ENCODE measurements at regions not wholly inside any gene's neighbourhood (a gene's known extent, or its start where the extent isn't known, plus 50 kb on each side); places are given as distances from the start of the nearest gene placed in this dataset.
"Not testable (repeated sequence)": the region's sequence is repeated elsewhere in the genome, so short reads cannot be mapped to it uniquely, and the experiment has no call there.

DNA sequence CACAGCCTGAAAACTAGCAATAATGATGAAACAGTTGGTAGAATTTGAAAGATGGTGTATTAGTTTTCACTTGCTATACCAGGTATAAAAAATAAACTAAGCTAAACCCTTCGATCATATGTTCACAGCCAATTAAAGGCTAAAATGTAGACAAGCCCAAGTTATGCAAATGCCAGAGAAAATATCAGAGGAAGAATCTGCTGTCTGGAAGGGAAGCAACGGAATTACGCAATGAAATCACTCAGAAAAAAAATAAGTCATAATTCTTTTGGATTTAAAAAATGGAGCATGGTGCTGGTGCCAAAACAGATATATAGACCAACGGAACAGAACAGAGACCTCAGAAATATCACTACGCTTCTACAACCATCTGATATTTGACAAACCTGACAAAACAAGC lies 108.3 kb downstream of the ARL4C start:
- intact Hi-C loops (cut with DNase I): no loop called here
- DNase-seq (ENCODE audit: low spot score): no peak
- H3K9me3 ChIP-seq: no peaks in the 10 kb centered on the region
- no peaks in the 10 kb centered on the region for H3K27me3 ChIP-seq (replicated peaks; ENCODE audit: insufficient read depth)
- H3K36me3 ChIP-seq: no peaks in the 10 kb centered on the region
- H3K4me1 ChIP-seq (replicated peaks): no peaks in the 10 kb centered on the region
- no peak overlapping the region for H3K27ac ChIP-seq
- TF ChIP-seq POLR2A (IDR thresholded peaks at IDR 0.05): no peak
- TF ChIP-seq, protein P1, sequence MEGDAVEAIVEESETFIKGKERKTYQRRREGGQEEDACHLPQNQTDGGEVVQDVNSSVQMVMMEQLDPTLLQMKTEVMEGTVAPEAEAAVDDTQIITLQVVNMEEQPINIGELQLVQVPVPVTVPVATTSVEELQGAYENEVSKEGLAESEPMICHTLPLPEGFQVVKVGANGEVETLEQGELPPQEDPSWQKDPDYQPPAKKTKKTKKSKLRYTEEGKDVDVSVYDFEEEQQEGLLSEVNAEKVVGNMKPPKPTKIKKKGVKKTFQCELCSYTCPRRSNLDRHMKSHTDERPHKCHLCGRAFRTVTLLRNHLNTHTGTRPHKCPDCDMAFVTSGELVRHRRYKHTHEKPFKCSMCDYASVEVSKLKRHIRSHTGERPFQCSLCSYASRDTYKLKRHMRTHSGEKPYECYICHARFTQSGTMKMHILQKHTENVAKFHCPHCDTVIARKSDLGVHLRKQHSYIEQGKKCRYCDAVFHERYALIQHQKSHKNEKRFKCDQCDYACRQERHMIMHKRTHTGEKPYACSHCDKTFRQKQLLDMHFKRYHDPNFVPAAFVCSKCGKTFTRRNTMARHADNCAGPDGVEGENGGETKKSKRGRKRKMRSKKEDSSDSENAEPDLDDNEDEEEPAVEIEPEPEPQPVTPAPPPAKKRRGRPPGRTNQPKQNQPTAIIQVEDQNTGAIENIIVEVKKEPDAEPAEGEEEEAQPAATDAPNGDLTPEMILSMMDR (IDR thresholded peaks at IDR 0.05): no peak
- TF ChIP-seq POLR2AphosphoS5 (IDR thresholded peaks at IDR 0.05): no peak
- H3K4me3 ChIP-seq: no peak overlapping the region
- 62% methylated on average over 5 of the region's 5 CpGs for WGBS

DNA sequence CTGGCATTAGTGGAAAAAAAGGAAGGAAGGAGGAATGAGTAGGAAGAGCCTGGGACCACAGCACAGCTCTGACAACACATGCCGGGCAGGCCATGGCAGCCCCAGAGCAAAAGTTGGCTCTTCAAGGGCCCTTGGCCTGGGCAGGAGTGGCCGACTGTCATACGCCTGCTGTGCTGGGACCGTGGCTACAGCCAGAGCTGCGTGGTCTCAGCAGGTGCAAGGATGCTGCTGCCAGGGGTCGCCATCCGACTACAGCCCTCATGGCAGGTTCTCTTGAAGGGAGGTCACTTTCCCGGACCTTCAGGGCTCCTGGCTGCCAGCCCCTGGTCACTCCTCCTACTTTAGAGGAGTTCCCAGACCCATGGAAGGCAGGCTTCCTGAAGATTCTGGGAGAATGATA lies 109.9 kb downstream of the ARL4C start:
- intact Hi-C loops (cut with DNase I): no loop called here
- TF ChIP-seq, protein P1 (IDR thresholded peaks at IDR 0.05): no peak
- TF ChIP-seq POLR2A (IDR thresholded peaks at IDR 0.05) (no peak), POLR2AphosphoS5 (IDR thresholded peaks at IDR 0.05) (no peak)
- Histone ChIP-seq H3K27me3 (replicated peaks; ENCODE audit: insufficient read depth) (no peaks in the 10 kb centered on the region), H3K27ac (no peak overlapping the region), H3K4me3 (no peak overlapping the region), H3K4me1 (replicated peaks) (no peaks in the 10 kb centered on the region), H3K36me3 (no peaks in the 10 kb centered on the region), H3K9me3 (no peaks in the 10 kb centered on the region)
- DNase-seq (ENCODE audit: low spot score): no peak
- 95% methylated on average over 8 of the region's 8 CpGs for WGBS

DNA sequence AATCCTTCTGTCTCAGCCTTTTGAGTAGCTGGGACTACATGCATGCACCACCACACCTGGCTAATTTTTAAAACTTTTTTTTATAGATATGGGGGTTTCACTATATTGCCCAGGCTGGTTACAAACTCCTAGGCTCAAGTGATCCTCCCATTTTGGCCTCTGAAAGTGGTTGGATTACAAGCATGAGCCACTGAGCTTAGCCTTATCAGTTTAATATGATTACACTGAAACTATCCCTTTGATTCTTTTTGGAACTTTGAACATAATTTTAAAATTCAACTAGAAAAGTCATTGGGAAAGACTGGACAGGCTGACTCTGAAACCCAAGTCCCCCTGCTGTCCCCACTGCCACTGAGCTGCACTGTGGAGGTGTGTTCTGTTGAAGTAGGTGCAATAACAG lies 114.8 kb downstream of the ARL4C start:
- Histone ChIP-seq H3K36me3 (no peaks in the 10 kb centered on the region), H3K27ac (no peak overlapping the region), H3K4me1 (replicated peaks) (no peaks in the 10 kb centered on the region), H3K9me3 (no peaks in the 10 kb centered on the region), H3K27me3 (replicated peaks; ENCODE audit: insufficient read depth) (no peaks in the 10 kb centered on the region), H3K4me3 (no peak overlapping the region)
- no peak for DNase-seq (ENCODE audit: low spot score)
- TF ChIP-seq POLR2AphosphoS5 (IDR thresholded peaks at IDR 0.05): no peak
- TF ChIP-seq POLR2A (IDR thresholded peaks at IDR 0.05): no peak
- TF ChIP-seq, protein P1 (IDR thresholded peaks at IDR 0.05): no peak
- intact Hi-C loops (cut with DNase I): no loop called here

DNA sequence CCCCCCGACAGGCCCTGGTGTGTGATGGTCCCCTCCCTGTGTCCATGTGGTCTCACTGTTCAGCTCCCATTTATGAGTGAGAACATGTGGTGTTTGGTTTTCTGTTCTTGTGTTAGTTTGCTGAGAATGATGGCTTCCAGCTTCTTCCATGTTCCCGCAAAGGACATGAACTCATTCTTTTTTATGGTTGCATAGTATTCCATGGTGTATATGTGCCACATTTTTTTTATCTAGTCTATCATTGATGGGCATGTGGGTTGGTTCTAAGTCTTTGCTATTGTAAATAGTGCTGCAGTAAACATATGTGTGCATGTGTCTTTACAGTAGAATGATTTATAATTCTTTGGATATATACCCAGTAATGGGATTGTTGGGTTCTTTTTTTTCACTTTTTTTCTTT lies 117.9 kb downstream of the ARL4C start:
- H3K36me3 ChIP-seq; intact Hi-C loops (cut with DNase I); H3K4me3 ChIP-seq; H3K27me3 ChIP-seq (replicated peaks; ENCODE audit: insufficient read depth); H3K27ac ChIP-seq; H3K9me3 ChIP-seq; H3K4me1 ChIP-seq (replicated peaks); DNase-seq (ENCODE audit: low spot score): not testable (repeated sequence)
- WGBS: 89% methylated on average over 2 of the region's 2 CpGs

DNA sequence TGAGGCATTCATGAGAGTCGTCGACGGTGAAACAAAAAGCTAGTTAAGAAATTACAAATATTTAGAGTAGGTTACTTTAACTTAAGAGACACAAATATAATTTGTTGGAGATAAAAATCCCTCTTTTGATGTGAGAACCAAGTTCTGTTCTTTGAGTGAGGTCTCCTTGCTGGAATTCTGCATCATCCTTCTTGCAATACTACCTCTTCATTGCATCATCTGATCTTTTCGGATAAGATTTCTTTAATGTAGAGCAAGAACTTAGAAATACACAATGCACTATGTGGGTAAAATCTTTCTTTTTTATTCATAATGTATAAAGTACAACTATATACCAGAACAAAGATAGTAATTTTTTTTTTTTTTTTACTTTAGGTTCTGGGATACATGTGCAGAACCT lies 118.4 kb downstream of the ARL4C start:
- TF ChIP-seq, protein P1 (IDR thresholded peaks at IDR 0.05): no peak
- no peak for TF ChIP-seq POLR2AphosphoS5 (IDR thresholded peaks at IDR 0.05)
- no peak for TF ChIP-seq POLR2A (IDR thresholded peaks at IDR 0.05)
- DNase-seq (ENCODE audit: low spot score): no peak
- no peaks in the 10 kb centered on the region for H3K27me3 ChIP-seq (replicated peaks; ENCODE audit: insufficient read depth)
- no peaks in the 10 kb centered on the region for H3K9me3 ChIP-seq
- no peak overlapping the region for H3K27ac ChIP-seq
- no peaks in the 10 kb centered on the region for H3K36me3 ChIP-seq
- no peak overlapping the region for H3K4me3 ChIP-seq
- 33% methylated on average over 4 of the region's 4 CpGs for WGBS
- H3K4me1 ChIP-seq (replicated peaks): peaks cover 2% of the 10 kb centered on the region
- intact Hi-C loops (cut with DNase I): no loop called here

Data from prostate gland (tissue), 2 donors.